ENCODE measurements at regions not wholly inside any gene's neighbourhood (a gene's known extent, or its start where the extent isn't known, plus 50 kb on each side); places are given as distances from the start of the nearest gene placed in this dataset.

DNA sequence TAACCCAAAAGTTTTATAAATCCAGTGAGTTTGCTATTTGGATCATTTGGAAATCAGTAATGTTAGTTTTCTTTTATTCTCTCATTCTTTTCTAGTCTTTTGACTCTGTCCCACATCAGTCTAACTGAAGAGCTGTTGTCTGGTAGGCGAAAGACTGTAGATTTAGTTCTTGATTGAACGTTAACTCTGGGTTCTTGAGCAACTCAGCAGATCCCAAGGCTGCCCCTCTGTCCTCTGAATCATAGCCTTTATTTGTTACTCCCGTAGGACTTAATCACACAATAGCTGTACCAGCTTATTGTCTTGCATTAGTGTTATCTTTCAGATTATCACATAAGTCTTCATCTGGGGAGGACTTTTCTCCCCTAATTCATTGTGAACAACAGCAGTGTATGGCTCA is 119.3 kb upstream of the TOM1L1 start:
- Histone ChIP-seq H3K36me3 (ENCODE audit: insufficient read depth, low read length) (no peaks in the 10 kb centered on the region), H2AFZ (ENCODE audit: low read length) (no peak overlapping the region), H3K27me3 (ENCODE audit: insufficient read depth, low read length, poor library complexity, severe bottlenecking) (no peaks in the 10 kb centered on the region), H3K4me1 (ENCODE audit: insufficient read depth, low read length, poor library complexity, severe bottlenecking) (no peaks in the 10 kb centered on the region), H3K9me3 (ENCODE audit: insufficient read depth, low read depth, low read length) (no peaks in the 10 kb centered on the region), H3K9ac (ENCODE audit: low read depth, low read length, poor library complexity, severe bottlenecking) (no peak overlapping the region), H3F3A (ENCODE audit: low read depth) (no peaks in the 10 kb centered on the region), H4K20me1 (ENCODE audit: insufficient read depth, low read length, poor library complexity, severe bottlenecking) (no peaks in the 10 kb centered on the region), H3K4me3 (ENCODE audit: low read length, poor library complexity, severe bottlenecking) (no peak overlapping the region), H3K79me2 (ENCODE audit: insufficient read depth, low read length) (no peaks in the 10 kb centered on the region), H3K9me2 (replicated peaks; ENCODE audit: low read depth, low read length) (no peaks in the 10 kb centered on the region), H3K4me2 (ENCODE audit: low read depth, low read length, poor library complexity, severe bottlenecking) (no peak overlapping the region)
- TF ChIP-seq, protein P1, sequence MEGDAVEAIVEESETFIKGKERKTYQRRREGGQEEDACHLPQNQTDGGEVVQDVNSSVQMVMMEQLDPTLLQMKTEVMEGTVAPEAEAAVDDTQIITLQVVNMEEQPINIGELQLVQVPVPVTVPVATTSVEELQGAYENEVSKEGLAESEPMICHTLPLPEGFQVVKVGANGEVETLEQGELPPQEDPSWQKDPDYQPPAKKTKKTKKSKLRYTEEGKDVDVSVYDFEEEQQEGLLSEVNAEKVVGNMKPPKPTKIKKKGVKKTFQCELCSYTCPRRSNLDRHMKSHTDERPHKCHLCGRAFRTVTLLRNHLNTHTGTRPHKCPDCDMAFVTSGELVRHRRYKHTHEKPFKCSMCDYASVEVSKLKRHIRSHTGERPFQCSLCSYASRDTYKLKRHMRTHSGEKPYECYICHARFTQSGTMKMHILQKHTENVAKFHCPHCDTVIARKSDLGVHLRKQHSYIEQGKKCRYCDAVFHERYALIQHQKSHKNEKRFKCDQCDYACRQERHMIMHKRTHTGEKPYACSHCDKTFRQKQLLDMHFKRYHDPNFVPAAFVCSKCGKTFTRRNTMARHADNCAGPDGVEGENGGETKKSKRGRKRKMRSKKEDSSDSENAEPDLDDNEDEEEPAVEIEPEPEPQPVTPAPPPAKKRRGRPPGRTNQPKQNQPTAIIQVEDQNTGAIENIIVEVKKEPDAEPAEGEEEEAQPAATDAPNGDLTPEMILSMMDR (conservative IDR thresholded peaks at IDR 0.05; ENCODE audit: low read length), result no peak
- no peak for TF ChIP-seq EZH2phosphoT487 (IDR thresholded peaks at IDR 0.05; ENCODE audit: borderline replicate concordance)

- Histone ChIP-seq H3K4me2 (ENCODE audit: low read depth, low read length, poor library complexity, severe bottlenecking) (no peak overlapping the region), H3K9me2 (replicated peaks; ENCODE audit: low read depth, low read length) (no peaks in the 10 kb centered on the region), H3K4me1 (ENCODE audit: insufficient read depth, low read length, poor library complexity, severe bottlenecking) (no peaks in the 10 kb centered on the region), H3K4me3 (ENCODE audit: low read length, poor library complexity, severe bottlenecking) (no peak overlapping the region), H2AFZ (ENCODE audit: low read length) (no peak overlapping the region), H4K20me1 (ENCODE audit: insufficient read depth, low read length, poor library complexity, severe bottlenecking) (no peaks in the 10 kb centered on the region), H3K79me2 (ENCODE audit: insufficient read depth, low read length) (no peaks in the 10 kb centered on the region), H3K9me3 (ENCODE audit: insufficient read depth, low read depth, low read length) (no peaks in the 10 kb centered on the region), H3K36me3 (ENCODE audit: insufficient read depth, low read length) (no peaks in the 10 kb centered on the region), H3K27me3 (ENCODE audit: insufficient read depth, low read length, poor library complexity, severe bottlenecking) (no peaks in the 10 kb centered on the region), H3F3A (ENCODE audit: low read depth) (no peaks in the 10 kb centered on the region), H3K9ac (ENCODE audit: low read depth, low read length, poor library complexity, severe bottlenecking) (no peak overlapping the region)
- TF ChIP-seq, protein P1 (conservative IDR thresholded peaks at IDR 0.05; ENCODE audit: low read length), result no peak
- no peak for TF ChIP-seq EZH2phosphoT487 (IDR thresholded peaks at IDR 0.05; ENCODE audit: borderline replicate concordance)
Measured at GRCh38 chr17:54784305-54784704, 116.3 kb upstream of the TOM1L1 start.

DNA sequence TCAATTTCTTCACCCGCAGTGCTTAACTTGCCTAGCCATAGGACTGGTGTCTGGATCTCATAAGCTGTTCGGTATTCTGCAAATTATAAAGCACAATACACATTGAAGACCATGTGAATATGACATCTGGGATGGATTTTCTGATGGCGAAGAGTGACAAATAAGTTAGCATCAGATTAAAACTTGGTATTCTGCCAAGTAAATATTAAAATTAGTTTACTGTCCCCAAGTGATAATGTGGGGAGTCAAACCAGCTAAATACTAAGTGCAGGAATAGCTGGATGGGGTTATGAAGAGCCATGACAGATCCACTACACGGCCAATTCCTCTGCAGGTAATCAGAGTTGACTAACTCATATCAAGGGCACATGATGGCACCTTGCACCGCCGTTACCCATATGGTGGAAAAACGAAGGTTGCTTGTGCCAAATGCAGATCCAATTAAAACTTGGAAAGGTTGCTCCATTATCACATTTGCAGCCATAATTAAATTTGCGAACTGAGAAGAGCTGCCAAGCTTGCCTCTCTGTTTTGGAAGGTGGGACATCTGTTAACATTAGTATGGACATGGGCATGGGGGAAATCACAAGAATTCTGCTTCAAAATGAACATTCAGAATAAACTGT is 114.9 kb upstream of the TOM1L1 start:
- Histone ChIP-seq H3K9me2 (replicated peaks; ENCODE audit: low read depth, low read length) (no peaks in the 10 kb centered on the region), H3K36me3 (ENCODE audit: insufficient read depth, low read length) (no peaks in the 10 kb centered on the region), H3K4me2 (ENCODE audit: low read depth, low read length, poor library complexity, severe bottlenecking) (no peak overlapping the region), H3K27me3 (ENCODE audit: insufficient read depth, low read length, poor library complexity, severe bottlenecking) (no peaks in the 10 kb centered on the region), H3K4me3 (ENCODE audit: low read length, poor library complexity, severe bottlenecking) (no peak overlapping the region), H3F3A (ENCODE audit: low read depth) (no peaks in the 10 kb centered on the region), H3K9me3 (ENCODE audit: insufficient read depth, low read depth, low read length) (no peaks in the 10 kb centered on the region), H3K79me2 (ENCODE audit: insufficient read depth, low read length) (no peaks in the 10 kb centered on the region), H4K20me1 (ENCODE audit: insufficient read depth, low read length, poor library complexity, severe bottlenecking) (no peaks in the 10 kb centered on the region), H2AFZ (ENCODE audit: low read length) (no peak overlapping the region), H3K9ac (ENCODE audit: low read depth, low read length, poor library complexity, severe bottlenecking) (no peak overlapping the region), H3K4me1 (ENCODE audit: insufficient read depth, low read length, poor library complexity, severe bottlenecking) (no peaks in the 10 kb centered on the region)
- TF ChIP-seq, protein P1 (conservative IDR thresholded peaks at IDR 0.05; ENCODE audit: low read length), result no peak
- TF ChIP-seq EZH2phosphoT487 (IDR thresholded peaks at IDR 0.05; ENCODE audit: borderline replicate concordance), result no peak

Measured in Loucy (cell line).